ENCODE measurements at regions not wholly inside any gene's neighbourhood (a gene's known extent, or its start where the extent isn't known, plus 50 kb on each side); places are given as distances from the start of the nearest gene placed in this dataset.

DNA sequence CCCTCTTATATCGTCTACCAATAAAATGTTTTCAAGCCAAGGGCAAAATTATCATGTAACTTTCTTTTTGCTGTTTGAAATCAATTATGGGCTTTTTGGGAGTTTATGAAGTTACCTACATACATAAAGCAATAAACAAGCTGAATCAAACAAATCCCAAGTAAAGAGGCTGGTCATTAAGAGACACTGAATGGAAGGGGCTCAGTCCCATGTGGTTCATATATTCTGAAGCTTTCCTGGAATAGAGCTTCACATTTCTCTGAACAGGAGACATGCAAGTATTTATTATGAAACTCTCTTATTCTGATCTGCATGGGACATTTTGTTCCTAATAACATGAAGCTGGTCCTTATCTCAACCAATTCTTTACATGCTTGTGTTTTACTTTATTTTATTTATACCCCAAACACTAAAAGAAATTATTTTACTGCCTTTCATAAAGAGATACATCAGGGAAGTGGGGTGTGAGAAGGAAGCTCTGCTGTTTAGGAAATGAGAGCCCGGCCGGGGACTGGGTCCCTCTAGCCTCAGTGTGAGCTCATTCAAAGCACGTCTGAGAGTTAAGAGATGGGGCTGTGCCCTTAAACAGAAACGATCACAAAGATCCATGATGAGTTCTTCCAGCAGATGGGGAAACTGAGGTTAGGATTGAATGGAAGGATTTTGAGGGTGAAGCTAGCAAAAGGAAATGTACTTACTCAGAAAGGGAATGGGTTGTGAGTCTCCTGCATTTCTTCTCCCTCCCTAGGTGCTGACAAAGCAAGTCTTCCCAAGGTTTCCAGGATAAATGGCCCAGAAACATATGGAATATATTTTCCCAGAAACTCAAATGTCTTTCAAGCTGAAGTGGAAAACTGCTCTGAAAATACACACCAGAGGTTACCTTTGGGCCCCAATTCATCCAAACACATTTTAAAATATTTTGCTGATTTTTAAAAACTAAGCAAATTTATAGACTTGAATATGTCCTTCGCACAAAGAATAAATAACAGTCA, 93.1 kb upstream of the LNX1 start:
- no peak for DNase-seq (ENCODE audit: low spot score)

DNA sequence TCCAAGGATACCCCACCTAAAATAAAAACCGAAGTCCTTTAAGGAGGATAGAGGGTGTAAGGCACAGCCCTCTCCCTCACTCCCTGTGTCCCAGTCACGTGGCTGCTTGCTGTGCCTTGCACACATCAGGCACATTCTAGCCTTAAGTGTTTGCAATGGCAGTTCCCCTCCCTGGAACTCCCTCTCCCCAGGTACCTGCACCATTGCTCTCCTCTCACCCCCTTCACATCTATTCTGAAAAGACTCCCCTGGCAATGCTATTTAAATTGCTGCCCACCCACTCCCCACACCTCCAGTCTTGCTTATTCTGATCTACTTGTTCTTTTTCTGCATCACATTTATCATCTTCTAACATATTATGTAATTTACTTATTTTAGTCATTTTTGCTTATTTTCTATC, 91.6 kb upstream of the LNX1 start:
- DNase-seq (ENCODE audit: low spot score) = no peak

- no peak for DNase-seq (ENCODE audit: low spot score)
These were observed 90.9 kb upstream of the LNX1 start for GRCh38 chr4:53682196-53682595.

DNA sequence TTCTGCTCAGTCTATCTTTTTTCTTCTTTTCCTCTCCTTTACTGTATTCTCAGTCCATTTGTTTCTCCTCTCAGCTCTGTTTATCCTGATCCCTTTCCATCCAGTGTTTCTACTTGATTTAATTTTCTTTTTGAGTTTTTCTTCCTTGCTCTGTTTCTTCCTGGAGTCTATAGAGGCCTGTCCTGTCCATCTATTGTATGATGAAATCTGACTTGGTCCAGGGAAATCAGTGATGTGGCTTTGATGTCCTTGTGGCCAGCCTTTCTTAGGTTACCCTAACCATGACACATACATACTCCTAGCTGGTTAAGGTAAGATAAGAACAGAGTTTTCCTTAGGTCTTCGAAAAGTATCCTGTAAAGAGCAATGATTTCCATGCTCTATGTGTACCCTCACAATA, 89.3 kb upstream of the LNX1 start:
- DNase-seq (ENCODE audit: low spot score) = no peak

DNA sequence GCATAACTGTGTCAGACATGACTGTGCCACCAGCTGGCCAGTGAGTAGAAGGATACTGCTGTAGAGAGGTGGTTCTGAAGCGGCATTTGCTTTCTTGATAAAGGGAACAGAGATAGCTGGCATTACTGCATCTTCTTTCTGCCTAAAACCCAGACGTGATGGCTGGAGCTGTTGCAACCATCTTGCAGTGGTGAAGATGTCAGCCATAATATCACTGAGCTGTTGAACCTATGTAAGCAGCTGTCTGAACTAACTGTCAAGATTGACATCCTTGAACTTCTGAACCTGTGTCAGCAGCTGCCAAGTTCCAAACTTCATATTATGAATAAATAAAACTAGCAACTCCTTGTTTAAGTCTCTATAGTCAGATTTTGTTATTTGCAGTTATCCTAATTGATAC, 88.9 kb upstream of the LNX1 start:
- no peak for DNase-seq (ENCODE audit: low spot score)

GRCh38 chr4:53676402-53676871, 85.2 kb upstream of the LNX1 start:
- no peak for DNase-seq (ENCODE audit: low spot score)

GRCh38 chr4:53674903-53675302, 83.6 kb upstream of the LNX1 start:
- no peak for DNase-seq (ENCODE audit: low spot score)

GRCh38 chr4:53672873-53673272, 81.6 kb upstream of the LNX1 start:
- no peak for DNase-seq (ENCODE audit: low spot score)

- no peak for DNase-seq (ENCODE audit: low spot score)
These were observed 80.5 kb upstream of the LNX1 start for GRCh38 chr4:53671757-53672156.

DNA sequence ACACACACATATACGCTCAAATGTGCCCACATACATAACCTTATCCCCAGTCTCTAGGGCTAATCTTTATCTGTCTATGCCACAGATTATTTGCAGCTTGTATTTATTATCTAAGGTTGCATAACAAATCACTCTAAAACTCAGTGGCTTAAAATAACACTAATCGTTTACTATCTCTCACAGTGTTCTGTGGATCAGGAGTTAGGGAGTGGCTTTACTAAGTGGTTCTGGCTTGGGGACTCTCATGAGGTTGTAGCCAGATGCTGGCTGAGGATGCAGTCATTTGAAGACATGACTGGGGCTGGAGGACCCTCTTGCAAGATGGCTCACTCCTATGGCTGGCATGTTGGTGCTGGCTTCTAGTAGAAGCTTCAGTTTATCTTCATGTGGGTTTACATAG, 68.5 kb upstream of the LNX1 start:
- no peak for DNase-seq (ENCODE audit: low spot score)

DNA sequence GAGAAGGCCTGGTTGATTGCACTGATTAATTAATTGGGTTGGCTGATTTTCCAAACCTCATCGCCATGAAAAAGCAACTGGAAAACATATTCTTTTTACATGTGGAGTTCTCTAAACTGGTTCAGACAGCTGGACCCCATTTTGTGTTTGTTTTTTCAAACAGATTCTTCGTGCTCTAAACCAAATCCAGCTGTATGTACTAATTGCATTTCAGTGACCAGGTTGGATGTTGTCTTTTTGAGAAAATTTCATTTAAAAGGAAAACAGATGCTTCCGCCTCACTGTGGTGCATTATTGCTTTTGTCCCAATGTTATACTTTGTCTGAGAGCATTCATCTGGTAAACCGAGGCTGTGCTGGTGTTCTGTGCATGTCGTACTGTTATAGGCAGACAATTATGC, 67.8 kb upstream of the LNX1 start:
- DNase-seq (ENCODE audit: low spot score) = no peak

- DNase-seq (ENCODE audit: low spot score) = no peak
These were observed 66.7 kb upstream of the LNX1 start for GRCh38 chr4:53658029-53658428.

DNA sequence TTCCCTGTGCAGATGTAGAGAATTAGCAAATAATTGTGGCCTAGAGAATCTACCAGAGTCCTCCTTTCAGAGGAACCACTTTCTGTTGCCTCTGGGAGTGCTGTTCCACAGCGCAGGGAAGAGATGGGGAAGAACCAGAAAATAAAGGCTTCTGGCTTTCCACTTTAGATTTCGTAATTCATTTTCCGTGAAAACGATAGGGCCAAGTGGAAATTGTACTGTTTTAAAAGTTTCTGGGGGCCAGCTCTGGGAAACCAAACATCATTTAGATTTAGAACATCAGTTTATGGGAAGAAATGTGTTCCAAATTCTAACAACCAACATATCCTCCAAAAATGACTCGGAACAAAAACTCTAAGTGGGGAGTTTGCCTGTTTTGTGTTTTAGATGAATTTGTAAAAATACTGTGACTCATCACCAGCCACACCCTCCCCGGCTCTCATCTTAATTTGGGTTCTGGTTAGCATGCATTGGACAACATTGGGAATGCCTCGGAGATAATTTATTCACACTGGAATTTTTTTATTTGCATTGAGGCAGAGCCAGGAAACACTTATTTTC, 65.2 kb upstream of the LNX1 start:
- DNase-seq (ENCODE audit: low spot score) = no peak

- DNase-seq (ENCODE audit: low spot score) = no peak
These were observed 63.0 kb upstream of the LNX1 start for GRCh38 chr4:53654300-53654758.

GRCh38 chr4:53653484-53654053, 62.3 kb upstream of the LNX1 start:
- no peak for DNase-seq (ENCODE audit: low spot score)

GRCh38 chr4:53651156-53651735, 60.0 kb upstream of the LNX1 start:
- no peak for DNase-seq (ENCODE audit: low spot score)

- DNase-seq (ENCODE audit: low spot score) = no peak
These were observed 58.1 kb upstream of the LNX1 start for GRCh38 chr4:53649357-53649756.

- DNase-seq (ENCODE audit: low spot score) = no peak
These were observed 56.3 kb upstream of the LNX1 start for GRCh38 chr4:53647547-53647946.

DNA sequence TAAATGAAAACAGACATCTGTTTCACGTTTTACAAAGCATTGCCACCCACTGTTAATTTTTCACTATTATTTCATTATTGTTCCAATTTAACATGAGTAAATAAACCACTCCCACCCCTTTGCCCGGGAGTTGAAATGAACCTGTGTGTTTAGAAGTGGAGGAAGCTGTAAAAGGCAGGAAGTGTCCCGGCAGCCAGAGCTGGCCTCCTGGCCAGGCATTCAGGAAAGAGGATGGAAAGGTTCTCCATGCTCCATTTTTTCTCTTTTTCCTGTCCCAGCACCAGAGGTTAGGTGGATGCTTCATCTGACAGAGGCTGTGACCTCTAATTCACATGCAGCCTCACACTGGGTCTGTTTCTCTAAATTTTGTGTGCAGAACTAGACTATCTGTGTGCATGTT, 55.5 kb upstream of the LNX1 start:
- no peak for DNase-seq (ENCODE audit: low spot score)

DNA sequence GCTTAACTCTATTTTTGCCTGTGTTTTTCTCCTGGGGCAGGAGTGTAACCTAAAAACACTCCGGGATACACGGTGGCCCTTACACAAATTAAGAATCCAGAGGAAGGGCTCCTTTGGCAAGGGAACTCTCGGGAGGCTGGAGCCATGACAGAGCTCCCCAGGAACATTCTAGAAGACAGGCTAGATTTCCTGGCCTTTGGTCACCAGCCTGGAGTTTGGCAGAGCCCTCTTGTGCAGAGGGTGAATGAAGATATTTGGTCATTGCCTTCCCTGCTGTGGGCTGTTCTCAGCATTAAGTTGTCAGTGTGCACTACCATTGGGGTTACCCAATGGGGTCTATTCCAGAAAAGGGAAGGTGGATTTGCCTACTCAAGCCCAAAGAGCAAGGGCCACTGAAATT, 53.8 kb upstream of the LNX1 start:
- DNase-seq (ENCODE audit: low spot score) = no peak

DNA sequence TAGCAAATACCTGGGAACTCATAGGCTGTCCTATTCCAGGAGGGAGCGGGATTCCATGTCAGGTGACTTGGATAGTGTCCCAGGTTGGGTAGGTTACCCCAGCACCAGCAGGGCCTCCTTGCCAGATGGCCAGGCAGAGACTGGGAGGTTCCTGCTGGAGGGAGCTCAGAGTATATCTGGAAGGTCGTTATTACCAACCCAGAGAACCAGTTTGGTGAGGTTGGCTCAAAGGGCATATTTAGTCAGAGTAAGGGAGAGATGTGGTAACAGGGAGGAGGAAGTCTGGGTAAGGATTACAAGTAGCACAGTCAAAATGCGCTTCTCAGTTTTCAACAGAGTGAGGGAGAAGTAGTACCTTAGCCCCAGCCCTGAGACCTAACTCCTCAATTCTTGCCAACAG, 53.3 kb upstream of the LNX1 start:
- DNase-seq (ENCODE audit: low spot score) = no peak

Data from CD4-positive, alpha-beta T cell treated with Interleukin-6 at 100 ng/mL for 8 hours (primary cell).